Umbilical cord (tissue), 1 donor: ENCODE measurements at regions not wholly inside any gene's neighbourhood (a gene's known extent, or its start where the extent isn't known, plus 50 kb on each side); places are given as distances from the start of the nearest gene placed in this dataset.
"Not testable (repeated sequence)": the region's sequence is repeated elsewhere in the genome, so short reads cannot be mapped to it uniquely, and the experiment has no call there.

Experiments
- DNase-seq: peaks from one replicate; pipeline ENCODE4 v3.0.0-alpha.2; 2015; ENCODE audit warnings: low spot score

DNA sequence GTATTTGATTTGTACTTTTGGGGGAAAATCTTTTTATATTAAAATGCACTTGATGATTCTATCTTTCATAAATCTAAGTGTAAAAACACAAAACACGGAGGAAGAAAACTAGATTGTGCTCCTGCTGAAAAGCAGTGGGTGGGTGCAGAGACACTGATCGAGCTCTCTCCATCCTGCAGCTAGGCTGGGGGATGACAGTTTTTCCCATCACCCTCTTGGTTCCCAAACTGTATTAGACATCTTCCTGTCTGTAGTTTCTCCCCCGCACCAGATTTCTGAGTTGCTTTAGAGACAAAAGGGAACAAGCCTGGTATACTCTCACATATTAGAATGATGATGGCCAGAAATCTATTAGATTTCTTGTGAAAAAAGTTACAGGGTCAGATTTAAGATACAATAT lies 99.6 kb downstream of the FAM114A2 start:
- DNase-seq: no peak

DNA sequence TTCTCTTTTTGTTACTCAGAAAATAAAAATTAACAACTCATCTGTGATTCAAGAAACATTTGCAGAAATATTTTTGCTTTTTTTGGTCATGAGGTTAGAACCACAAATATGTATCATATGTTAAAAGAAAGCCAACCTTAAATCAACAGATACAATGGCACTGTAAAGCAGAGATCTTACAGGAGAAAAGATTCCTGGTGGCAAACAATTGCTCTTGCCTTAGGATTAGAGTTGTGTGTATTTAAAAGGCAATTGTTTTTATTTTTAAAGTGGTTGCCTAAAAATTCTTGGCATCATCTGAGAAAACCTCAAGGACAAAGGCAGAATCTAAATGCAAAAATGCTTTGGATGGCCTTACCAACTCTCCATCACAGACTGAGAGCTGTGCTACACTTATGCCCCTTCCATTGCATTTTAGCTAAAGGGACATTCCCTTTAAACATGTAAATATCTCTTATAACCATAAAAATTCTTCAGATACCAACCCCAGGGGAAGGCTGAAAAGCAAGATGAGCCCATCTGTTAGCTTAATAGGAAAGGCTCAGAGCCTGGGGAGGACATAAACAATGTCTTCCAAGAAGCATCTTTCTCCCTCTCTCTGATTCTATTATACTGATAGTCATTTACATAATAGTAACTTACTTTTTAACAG lies 100.4 kb downstream of the FAM114A2 start:
- no peak for DNase-seq

DNA sequence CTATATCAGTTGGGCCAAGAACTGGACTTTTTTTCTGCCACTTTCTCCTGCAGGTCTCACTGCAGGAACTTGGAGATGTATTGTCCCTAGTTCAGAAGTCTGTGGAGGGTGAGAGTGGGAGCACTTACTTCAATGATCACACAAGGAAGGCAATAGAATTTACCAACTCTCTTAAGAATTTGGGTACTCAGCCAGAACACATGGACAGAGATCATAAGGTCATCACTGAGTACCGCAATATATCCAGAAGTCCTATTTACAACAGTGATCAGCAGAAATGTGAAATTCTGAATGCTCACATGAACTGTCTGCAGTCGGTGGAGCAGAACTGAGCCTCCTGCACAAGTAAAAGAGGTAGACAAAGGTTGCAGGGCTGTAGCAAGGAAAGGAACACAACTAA lies 101.0 kb downstream of the FAM114A2 start:
- DNase-seq: no peak

DNA sequence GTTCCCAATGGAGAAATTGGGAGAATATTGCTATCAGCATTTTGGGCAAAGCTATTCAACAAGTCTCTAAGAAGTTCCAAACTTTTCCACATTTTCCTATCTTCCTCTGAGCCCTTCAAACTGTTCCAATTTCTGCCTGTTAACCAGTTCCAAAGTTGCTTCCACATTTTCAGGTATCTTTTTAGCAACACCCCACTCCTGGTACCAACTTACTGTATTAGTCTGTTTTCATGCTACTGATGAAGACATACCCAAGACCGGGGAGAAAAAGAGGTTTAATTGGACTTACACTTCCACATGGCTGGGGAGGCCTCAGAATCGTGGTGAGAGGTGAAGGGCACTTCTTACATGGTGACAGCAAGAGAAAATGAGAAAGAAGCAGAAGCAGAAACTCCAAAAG lies 103.6 kb downstream of the FAM114A2 start:
- not testable (repeated sequence) for DNase-seq

DNA sequence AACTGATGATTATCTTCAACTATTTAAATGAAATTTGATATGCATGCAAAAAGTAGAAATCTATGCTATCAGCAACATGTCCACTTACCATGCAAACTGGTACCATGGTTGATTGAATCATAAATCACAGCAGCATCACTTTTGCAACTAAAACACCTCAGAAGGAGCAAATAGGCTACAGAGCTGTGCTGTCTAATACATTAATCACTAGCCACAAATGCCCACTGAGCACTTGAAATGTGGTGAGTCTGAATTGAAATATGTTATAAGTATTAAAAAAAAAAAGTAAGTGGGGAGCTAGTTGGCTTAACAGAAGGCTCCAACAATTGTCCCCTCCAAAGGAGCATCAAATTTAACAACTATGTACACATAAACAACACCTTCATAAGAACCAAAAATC lies 112.5 kb downstream of the FAM114A2 start:
- no peak for DNase-seq

DNA sequence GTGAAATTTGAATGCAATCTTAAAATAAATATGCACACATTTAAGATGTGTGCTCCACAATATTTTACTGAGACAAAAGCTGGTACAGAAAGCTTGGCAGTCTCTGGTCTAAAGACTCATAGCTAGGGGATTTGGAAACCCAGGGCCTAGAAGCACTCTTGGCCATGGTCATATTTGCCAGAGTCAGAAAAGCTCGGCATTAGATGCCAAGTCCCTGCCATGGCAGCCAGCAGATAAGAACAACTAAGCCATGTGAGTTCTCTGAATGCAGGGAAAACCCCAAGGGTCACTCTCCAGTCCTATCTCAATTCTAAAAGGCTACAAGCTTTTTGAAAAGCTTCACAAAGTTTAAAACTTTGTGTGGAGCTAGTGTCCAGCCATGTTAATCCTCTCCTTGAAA lies 119.5 kb downstream of the FAM114A2 start:
- no peak for DNase-seq

DNA sequence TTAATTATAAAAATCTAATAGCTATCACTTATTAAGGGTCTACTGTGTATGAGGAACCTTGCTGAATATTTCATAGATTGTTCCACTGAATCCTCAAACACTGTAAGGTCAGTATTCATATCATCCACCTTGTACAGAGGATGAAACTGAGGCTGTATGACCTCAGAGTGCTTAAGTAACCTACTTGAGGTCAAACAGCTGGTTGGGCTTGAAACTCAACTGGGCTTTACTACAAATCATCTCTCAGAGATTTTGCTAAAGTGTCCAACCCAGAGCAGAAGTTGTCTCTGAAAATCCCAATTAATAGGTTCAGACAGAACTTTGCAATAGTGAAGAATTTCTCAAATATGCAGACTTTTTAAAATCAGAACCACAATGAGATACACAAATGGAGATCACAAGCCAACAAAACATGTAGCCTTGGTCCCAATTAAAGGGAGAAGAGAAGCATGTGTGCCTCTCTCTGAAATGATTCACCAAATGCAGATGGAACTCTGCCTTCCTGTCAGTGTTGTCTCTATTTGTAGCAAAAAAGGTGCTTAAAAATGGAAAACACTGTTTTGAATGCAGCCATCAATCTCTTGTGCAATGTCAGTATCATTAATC lies 131.4 kb downstream of the FAM114A2 start:
- no peak for DNase-seq

DNA sequence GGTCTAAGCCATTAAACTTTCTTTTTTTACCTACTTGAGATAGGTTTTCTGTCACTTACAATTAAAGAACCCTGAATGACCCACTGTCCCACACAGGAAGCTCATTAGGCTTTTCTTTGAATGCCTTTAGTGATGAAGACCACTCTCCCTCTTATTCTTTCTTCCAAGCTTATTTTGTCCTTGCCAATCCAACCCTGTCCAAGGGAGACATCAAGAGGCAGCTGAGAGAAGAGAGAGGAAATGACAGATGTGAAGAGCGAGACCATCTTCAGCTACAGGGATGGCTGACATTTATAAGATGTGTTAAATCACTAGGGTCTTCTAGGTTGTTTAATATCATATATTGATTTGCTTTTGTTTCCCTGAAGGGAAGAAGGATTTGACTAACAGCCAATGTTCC lies 133.5 kb downstream of the FAM114A2 start:
- DNase-seq: no peak

DNA sequence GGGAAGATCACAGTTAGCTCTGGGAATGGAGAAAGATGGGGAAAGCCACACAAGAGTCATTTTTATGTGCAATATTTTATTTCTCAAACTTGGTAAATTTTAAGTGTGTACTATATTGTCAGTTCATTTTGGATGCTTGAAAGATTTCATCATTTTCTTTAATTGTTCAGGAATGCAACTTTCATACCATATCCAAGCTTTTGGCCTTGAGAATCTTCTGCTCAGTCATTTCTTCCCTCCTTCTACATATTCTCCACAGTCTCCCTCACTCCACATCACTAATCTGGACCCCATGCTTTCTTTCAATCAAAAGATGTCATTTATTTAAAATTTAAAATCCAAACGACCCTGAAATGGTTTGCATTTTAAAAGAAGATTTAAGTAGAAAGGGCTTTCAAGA lies 135.4 kb downstream of the FAM114A2 start:
- no peak for DNase-seq

DNA sequence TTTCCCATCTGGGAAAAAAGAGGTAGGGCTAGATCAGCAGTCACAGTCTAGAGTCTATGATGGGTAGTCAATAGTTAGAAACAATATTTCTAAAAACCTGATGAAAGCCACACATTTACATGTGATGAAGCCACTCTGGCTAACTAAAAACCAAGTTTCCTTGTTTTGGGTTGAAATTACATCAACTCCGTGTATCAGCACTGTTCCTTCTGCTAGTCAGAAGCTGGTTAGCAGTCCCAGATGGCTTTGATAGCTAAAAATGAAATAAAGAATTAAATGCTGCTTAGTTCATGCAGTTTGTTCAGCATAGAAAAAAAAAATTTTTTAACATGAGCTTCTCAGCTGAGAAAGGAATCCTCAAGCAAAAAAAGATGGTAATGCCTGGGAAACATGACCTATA lies 136.7 kb downstream of the FAM114A2 start:
- DNase-seq: no peak

DNA sequence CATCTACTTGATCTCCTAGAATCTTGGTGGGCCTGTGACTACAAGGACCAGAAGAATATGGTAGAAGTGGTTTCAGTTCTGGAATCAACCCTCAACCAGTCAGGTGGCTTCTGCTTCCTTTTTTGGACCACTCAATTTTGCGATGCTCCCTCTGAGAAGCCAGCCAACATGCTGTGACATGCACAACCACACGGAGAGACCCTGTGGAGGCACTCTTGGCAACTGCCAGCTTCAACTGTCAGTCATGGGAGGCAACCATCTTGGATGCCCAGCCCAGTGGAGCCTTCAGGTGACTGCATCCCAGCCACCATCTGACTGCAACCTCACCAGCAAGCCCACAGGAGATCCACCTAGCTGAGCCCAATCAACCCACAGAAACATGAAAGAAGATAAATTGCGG lies 137.3 kb downstream of the FAM114A2 start:
- no peak for DNase-seq

DNA sequence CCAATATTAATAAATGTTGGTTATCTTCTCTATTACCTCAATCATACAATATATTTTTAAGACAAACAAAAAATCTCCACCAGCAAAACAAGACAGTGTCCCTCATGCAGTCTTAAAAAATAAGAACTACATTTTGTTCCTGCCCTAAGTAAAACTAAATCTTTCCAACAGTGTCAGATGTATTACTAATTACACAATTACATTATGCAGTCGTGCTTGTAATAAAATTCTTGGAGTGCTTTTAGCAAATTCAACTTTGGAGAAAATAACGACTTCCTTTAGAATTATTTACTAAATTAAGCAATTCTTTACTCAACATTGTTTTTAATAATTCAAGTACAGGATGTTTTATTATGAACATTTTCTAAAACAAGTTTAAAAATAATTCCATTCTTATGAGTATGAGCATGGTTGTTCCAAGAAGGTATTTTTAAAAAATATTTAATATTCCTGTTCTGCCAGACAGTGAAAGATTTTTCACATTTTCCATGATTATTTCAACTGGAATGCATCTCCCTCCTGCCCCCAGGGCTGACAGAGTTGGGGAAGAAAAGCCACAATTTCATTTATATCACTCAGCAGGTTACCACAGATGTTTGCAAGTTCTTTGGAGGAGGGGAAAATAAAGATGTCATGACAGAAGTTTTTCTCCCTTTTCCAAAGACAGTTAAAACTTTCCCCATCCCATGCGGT lies 137.9 kb downstream of the FAM114A2 start:
- DNase-seq: peak; percentile 45

DNA sequence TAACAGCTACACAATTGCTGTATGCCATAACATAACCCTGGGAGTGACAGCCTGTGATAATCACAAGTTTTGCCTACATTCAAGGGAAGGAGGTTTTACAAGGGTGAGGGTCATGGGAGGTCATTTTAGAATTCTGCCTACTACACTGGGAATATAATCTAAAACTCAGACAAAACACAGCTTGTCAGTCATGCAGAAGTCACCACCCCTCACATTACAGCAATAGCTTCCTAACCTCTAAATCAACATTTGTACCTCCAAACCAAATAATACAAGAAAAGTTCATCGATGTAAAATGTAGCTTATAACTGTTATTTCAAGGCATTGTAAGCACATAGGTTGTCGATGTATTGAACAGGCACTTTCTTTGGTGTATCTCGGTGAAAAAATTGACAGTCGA lies 139.0 kb downstream of the FAM114A2 start:
- no peak for DNase-seq

DNA sequence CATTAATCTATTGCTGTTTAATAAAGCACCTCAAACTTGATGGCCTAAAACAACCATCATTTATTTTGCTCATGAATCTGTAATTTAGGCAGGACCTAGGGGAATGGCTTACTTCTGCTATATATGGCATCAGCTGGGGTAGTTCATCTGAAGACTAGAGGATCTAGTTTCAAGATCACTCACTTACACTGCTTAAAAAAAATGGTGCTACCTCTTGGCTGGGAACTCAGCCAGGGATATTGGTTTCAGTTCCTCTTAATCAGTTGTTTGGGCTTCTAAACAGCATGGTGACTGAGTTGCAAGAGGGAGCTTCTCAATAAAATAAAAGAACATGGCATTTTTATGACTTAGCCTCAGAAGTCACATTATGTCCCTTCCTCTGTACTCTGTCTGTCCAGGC lies 142.0 kb downstream of the FAM114A2 start:
- DNase-seq: peak; percentile 25

DNA sequence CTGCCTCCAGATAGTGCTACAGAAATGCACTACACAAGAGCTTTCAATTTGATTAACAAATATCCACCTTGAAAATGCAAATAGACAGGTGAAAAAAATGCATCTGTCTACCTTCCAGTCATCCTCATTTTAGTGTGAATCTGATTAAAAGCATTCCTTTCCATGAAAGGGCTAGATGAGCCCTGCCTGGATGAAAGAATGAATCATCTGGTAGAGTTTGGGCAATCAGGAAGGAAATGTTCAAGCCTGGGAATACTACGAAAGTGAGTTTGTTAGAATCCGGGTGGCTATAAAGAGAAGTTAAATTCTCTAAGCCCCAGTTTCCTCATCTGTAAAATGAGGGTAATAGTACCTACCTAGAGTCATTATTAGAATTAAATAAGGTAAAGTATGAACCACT lies 142.6 kb downstream of the FAM114A2 start:
- no peak for DNase-seq

DNA sequence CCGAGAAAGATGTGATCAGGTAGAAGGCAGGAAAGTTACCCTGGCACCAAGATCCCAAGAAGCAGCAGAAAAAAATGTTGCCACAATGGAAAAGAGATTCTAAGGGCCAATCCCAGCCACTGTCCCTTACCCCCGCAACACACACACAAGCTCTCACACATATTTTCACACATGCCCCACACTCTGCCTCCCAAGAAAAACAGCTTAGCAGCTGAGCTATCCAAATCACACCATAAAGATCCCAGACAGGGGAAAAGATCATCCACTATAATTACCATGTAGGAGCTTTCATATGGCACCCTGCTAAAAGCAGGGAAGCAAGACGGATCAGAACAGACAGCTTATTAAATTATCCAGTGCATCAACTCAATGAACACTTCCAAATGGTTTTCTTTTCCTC lies 143.4 kb downstream of the FAM114A2 start:
- DNase-seq: no peak

DNA sequence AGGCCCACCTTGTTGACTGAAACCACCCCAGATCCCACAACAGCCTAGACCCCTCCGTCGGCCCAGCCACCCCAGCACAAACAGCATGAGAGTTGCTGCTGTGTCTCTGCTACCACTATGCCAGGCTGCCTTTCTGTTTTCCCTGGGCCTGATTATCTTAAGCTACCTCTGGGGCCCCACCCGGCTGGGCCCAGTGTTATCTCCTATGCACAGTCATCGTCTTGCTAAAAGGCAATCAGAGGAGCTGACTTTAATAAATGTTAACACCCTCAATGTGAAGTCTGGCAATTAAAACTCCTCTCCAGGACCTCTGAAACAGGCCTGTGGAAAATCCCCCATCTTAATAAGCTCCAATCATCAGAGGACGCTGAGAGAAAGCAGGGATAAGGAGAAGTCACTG lies 144.9 kb downstream of the FAM114A2 start:
- DNase-seq: peak; percentile 55

DNA sequence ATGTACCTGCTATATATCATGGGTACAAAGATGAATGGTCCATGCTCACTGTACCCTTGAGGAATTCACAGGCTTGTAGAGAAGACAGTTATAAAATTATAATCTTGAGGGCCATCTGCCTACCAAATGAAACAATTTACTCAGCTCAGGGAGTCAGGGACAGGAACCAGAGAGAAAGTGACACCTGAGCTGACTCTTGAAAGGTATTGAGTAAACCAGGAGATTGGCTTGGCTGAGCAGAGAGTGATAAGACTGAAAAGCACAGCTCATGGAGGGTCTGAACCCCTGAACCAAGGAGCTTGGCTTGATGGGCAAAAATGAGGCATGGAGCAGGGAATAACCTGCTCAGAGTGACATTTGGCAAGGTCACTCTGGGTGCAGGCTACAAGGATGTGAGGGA lies 147.3 kb downstream of the FAM114A2 start:
- DNase-seq: no peak

DNA sequence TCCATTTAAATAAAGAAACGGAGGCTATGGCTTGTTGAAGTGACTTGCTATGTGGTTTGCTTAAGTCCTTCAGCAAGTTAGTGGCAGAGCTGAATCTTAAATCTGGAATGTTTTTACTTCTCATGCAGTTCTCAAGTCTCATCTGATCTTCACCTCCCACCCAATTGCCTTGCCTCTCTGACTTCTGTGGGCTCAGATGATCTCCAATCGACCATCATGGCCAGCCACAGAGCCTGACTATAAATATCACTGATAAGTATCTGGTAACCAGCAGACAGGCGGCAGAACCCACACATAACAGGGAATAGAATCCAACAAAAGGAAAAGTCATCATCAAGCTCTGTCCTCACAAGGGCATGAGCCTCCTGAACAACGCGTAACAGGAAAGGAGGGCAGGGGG lies 149.9 kb downstream of the FAM114A2 start:
- no peak for DNase-seq

DNA sequence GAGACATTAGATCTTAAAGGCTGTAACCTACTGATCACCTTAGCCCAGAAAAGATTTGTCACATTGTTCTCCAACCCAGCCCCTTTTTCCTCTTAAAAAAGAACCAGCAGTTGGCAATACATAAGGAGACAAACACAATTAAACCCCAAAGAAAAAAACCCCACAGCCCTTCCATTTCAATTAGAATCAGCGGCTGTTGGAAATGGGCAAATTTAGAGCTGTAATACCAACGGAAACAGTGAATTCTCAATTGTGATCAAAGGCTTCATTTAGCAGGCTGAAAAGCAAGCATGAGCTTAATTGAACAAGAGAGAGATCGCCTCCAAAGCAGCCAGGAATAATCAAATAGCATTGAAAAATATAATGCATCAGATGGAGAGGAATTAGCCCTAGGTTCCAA lies 153.6 kb downstream of the FAM114A2 start:
- no peak for DNase-seq

DNA sequence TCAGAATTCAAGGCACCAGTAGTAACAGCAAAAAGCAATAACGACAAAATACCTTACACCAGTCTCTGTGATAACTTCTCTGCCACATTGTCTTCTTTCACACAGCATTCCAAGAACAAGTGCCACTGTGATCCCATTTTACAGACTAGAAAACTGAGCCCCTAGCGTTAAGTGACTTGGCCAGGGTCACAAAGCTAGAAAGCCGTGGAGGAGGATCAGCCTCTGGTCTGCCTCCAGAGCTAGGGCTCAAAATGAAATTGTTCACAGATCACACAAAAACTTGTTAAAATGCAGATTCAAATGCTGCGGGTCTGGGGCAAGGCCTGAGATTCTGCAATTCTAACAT lies 154.1 kb downstream of the FAM114A2 start:
- DNase-seq: no peak

DNA sequence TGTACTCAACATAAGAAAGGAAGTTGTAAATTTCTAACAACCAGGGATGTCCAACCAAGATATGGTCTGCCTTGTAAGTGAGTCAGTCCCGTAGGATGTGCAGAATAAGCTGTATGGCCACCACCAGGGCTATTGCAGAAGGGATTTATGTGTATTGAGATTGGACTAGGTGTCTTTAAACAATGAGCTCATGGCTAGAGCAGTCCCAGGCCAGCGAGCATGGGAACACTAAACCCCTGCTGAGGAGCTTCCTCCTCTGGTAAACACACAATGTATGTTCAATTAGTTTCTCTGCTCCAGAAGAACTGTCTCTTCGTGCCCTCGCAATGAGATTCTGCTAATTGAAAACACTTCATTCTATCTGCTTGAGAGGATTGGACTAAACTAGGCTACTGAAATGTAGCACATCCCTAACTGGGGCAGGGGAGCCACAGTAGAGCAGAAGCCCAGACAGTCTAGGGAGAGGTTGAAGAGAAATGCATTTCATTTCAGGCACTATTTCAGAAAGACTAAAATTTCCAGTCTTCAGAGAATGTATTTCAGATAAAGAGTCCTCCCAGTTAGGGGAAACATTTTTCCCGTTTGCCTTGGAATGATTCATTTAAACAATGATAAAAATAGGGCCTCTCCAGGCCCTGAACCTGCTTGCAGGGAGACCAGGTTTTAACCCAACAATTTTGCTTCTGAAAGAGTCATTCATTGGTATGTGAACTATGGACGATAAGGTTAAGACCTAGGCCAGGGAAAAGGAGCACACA lies 154.7 kb downstream of the FAM114A2 start:
- no peak for DNase-seq

DNA sequence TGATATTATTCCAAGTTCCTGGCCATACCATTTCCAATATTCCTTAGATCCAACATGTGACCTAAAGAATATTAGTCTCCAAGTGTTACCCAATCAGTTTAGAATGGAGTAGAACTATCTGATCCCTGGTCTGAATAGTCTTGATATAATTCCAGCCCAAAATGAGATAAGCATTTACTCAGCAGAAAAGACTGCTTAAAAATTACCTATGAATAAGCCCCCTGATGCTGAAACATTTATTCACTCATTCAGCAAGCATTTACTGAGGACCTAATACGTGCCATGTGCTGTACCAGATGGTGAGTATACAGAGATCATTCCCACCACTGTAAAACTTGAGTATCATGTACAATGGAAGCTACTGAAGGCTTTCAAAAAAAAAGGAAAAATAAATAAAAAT lies 157.0 kb downstream of the FAM114A2 start:
- DNase-seq: no peak
